8988T (cell line): ENCODE measurements at regions not wholly inside any gene's neighbourhood (a gene's known extent, or its start where the extent isn't known, plus 50 kb on each side); places are given as distances from the start of the nearest gene placed in this dataset.

Experiments used
- DNase-seq: peaks from one replicate; pipeline ENCODE4 v3.0.0; 2011

DNA sequence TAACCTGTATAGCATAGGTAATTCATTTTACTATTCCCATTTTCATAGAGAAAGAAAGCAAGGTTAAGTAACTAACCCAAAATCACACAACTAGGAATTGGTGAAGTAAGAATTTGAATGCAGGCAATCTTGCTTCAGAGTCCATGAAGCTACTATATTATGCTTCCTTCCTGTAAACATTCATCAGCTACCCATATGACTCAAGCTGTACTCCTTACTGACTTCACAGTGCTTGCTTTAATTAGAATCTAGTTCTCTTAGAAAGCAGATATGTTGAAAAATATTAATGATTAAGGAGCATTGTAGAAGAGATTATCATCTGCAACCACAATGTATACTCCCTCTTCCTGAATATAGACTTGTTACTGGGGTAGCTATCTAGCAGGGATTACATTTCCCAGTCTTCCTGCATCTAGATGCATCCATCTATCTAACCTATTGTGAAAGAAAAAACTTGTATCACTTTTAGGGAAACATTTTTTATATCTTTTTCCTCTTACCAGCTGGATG is 961.6 kb upstream of the CHAC2 start:
- no peak for DNase-seq

DNA sequence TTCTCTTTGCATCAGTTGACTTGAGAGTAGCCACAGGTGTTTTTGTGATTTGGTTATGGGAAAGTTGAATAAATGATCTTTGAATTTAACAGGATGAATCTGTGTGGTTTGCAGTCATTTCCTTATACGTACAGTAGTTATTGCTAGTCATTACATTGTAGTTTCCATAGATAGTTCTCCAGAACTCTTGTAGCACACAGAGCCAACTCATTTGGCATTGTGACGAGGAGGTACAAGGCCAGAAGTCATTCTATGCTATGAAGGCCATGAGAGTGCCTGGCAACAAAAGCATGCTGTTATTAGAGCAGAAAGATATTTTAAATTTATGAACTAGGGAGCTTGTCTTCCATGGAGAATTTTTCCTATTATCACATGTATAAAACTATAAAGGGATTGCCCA is 973.0 kb upstream of the CHAC2 start:
- DNase-seq: no peak

DNA sequence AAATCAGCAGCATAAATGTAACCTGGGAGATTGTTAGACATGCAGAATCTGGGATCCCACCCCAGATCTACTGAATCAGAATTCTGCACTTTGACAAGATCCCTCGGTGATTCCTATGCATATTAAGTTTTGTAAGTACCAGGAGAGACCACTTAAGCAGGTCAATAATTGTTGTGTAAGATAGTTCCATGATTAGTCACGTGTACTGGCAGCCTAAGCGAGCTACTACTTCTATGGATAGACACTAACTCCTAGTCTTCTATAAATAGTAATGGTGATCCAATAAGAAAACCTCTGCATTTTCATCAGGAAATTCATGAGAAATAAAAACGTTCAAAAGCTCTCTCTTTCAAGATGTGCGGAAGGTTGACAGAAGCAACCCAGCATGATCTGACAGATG is 988.2 kb upstream of the CHAC2 start:
- no peak for DNase-seq

DNA sequence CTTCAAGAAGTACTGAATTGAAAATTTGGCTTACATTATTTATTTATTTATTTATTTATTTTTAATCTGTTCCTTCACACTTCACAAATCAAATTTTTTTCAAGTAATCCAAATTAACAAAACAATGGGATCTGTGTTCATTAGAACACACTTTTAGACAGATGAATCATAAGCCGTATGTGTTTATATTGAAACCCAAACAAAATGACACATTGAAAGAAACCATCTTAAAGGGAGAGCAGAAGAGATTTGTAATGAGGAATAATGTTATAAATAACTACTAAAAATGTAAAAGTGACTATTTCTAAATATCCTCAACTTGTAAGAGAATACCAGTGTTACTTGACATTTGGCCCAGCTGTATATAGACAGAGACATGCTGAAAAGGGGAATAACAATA is 991.0 kb upstream of the CHAC2 start:
- no peak for DNase-seq

DNA sequence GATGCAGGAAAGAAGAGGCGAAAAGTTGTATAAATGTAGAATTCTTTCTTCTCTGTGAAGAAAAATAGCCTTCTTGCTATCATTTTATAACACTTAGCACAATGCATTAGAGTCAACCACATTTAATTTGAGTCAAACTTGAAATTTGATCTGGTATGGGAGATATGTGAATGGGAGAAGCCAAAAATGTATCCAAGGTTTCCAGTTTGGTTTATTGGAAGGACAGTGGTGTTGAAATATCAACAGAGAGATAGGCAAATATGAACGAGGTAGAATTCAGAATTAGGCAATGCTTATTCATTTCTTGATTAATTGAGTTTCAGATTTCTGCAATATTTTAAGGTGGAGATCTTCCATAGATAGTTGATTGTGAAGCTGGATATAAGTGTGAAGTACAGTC is 991.9 kb upstream of the CHAC2 start:
- DNase-seq: no peak

DNA sequence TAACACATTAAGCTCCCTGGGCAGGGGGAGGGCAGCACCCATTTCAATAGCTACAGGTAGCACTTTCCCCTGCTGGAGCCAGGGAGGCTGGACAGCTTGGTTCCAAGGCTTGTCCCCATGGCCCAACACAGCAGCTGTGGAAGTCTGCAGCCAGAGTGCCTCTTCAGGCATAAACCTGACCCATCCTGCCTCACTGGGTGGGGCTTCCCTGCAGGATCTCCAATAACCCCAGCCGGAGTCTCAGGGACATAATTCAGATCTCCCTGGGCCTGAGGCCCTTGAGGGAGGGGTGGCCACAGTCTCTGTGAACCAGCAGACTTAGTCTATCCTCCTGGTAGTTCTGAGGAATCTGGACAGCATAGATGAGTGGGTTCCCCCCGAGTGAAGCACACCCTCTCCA is 1001.9 kb upstream of the CHAC2 start:
- DNase-seq: no peak

DNA sequence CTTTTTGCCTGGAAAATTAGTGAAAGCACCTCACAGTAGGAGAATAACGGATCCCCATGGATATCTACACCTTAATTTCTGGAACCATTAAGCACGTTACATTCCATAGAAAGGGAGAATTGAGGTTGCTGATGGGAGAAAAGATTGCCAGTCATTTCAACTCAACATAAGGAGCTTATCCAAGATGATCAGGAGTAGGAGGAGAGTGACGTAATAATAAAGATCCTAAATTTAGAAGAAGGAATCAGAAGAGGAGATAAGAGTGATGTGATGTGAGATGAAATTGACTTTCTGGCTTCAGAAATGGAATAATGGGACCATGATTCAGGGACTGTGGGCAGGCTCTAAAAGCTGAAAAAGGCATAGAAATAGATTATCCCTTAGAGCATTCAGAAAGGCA is 1017.8 kb upstream of the CHAC2 start:
- no peak for DNase-seq

DNA sequence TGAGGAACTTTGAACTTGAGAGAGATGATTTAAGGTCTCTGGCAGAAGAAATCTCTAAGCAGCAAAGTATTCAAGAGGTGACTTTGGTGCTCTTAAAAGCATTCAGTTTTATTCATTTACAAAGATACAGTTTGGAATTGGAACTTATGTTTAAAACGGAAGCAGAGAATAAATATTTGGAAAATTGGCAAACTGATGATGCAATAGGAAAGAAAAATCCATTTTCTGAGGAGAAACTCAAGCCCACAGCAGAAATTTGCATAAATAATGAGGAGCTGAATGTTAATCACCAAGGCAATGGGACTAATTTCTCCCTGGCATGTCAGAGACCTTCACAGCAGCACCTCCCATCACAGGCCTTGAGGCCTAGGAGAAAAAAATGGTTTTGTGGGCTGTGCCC is 1022.5 kb upstream of the CHAC2 start:
- no peak for DNase-seq

DNA sequence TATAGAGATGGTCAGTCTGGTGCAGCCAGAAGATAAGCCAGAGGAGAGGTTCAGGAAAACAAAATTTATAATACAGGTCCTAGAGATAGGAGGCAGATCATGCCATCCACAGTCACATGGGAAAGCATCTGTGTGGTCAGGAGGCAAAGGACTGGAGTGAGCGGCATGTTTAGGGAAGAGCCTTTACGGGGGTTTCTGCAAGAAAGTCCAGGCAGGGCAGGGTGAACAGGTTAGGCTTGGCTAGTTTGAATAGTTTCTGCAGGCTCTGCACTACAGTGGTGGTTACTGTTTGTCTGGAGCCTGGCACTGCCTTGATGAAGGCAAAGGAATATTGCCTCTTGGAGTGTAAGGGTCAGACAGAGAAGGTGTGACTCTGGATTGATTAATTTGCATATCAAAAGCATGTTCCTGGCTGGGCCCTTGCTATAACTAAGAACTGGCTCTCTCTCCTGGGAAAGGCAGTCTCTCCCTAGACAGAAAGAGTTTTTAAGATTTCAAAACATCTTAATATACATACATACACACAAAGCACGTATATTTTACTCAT is 1034.7 kb upstream of the CHAC2 start:
- DNase-seq: no peak

DNA sequence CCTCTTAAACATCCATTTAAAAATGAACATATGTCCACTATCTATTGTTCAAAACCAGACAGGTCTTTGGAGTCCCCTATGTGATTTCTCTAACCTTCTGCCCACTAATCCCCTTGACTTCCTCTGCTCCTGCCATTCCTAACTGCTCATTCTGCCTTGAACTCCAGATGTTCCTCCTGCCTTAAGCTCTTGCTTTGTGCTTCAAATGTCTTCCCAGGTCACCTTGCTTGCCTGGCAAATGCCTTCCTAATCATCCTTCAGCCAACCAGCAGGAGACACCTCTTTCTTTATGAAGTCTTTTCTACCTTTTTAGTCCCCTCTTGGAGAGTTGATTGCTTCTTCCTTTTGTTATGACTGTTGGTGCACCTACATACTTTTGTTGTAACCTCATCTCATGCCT is 1043.0 kb upstream of the CHAC2 start:
- DNase-seq: no peak

DNA sequence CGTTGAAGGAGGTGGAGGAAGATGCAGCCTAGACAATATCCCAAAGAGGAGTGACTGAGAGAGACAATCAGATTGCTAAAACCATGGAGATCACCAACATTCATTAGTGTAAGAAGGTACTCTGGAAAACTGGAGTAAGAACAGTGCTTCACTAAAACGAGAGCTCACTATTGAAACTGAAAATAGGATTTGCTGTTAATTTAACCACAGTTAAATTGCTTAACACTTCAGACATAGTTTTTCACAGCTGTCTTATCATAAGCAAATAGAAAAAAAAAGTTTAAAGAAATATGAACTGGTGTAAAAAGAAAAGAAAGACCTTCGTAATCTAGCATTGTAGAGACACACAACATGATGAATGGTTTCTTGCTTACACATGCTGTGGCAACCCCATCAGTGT is 1049.8 kb upstream of the CHAC2 start:
- no peak for DNase-seq

DNA sequence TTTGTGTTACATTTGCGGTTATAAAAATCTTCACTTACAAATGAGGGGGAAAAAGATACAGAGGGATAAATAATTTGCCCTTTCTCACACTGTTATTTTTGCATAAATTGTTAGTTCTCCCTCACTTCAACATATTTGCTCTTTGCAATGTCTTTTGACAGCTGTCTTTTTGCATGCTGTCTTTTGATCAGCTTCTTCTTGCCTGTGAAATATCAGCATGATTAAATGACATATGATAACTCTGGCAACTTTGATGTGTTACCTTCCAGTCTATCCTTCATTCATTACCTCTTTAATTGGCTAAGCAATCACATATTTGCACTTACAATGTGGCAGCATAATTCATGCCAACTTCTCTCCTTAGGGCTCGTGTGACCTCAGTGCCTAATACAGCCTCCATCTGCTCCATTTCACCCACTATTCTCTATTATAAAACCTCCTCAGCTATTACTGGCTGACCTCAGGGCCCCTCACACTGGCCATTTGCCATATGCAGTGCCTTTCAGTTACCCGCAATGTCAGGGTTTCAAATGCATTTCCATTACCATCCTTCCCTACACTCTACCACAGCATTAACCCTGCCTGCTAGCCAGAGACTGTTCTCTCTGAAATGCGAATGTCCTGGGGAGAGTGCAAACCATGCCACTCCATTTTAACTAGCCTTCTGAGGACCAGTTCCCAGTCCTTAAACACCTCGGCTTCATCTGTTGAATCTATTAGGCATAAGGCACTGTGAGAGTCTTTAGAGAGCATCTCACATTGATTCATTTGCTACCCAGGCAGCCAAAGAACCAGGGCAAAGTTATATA is 1056.6 kb upstream of the CHAC2 start:
- no peak for DNase-seq

DNA sequence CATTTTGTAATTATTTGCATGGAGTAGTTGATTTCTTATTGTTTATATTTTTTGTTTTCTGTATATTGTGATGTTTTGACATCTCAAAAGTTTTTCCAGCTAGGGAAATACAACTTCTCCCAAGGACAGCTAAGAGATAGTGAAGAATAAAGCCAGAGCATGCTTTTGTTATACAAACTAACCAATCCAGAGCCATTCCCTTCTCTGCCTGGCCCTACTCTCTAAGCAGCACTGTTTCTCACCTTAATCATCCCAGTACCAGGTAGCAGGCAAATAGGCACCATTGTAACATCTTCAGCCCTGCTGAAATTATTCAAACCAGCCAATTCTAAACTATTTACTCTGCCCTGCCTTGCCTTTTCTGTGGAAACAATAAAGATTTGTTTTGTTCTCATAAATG is 1063.4 kb upstream of the CHAC2 start:
- DNase-seq: no peak

DNA sequence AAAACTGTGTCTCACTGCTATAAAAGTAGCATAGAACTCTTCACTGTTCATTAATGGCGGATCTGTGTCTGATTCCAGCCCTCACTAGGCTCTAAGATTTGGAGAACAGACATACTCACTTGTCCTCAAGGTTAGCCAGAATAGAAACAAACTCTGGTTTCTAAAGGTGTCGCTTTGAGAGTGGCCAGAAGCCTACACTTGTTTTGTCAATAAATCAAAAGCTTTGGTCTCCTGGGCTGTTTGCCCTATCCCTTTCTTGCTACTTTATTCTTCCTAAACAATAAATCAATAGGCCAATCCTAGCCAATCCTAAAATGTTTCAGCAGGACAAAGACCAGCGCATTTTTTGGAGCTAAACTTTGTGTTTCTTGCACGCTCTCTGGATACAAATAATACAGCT is 1064.6 kb upstream of the CHAC2 start:
- no peak for DNase-seq

DNA sequence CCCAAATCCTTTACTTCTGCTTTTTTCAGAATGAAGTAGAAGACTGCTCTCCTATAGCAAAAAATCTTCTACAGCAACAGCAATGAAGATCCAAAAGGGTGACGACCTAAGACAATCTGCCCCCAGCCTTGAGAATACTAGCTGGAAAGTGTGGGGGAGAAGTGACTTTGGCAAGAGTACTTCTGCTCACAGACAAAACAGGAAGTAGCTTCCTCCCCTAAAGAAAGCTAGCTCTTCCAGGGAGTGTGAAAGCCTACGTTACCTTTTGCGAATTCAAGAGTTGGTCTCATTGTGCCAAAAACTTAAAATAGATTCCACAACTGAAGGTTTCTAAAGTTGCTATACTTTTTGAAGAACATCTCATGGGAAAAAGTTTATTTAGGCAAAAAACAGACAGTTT is 1069.2 kb upstream of the CHAC2 start:
- no peak for DNase-seq

DNA sequence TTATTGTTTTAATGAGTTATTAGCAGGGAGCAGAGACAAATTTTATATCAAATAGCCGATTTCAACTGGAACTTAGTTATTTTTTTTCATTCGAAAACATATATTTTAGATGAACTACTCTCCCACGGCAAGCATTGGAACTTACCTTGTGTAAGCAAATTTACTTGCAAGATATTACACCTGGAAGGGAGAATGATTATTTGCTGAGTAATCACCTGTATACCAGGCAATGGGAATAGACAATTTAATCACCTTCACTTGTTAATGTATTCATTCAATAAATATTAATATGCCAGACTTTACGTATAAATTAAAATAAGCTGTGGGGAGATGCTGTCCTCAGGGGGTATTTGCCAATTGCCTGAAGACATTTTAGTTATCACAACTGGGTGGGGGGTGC is 1069.9 kb upstream of the CHAC2 start:
- no peak for DNase-seq

DNA sequence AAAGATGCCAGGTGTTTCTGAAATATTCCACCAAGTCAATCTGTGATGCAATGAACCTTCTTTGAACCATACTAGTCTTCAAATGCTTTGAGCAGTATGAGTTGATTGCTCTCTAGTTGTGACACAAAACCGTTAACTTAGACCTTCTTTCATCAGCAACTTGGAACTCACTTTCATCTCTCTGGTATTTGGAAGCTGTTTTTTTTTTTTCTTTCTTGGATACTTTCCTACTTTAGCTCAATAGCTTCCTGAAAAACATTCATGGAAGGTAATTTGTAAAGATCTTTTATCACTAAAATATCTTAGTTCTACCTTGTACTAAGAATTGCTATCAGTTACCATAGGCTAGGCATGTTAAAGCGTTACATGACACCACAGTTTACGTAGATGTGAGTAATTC is 1071.9 kb upstream of the CHAC2 start:
- no peak for DNase-seq

DNA sequence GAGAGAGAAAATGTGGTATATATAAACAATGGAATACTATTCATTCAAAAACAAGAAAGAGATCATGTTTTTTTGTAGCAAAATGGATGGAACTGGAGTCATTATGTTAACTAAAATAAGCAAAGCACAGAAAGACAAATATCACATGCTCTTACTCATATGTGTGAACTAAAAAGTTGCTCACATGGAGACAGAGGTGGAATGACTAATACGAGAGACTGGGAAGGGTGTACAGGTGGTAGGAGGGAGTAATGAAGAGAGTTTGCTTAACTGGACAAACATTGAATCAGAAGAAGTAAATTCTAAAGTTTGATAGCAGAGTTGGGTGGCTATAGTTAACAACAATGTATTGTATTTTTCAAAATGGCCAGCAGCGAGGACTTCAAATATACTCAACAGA is 1080.7 kb upstream of the CHAC2 start:
- no peak for DNase-seq

DNA sequence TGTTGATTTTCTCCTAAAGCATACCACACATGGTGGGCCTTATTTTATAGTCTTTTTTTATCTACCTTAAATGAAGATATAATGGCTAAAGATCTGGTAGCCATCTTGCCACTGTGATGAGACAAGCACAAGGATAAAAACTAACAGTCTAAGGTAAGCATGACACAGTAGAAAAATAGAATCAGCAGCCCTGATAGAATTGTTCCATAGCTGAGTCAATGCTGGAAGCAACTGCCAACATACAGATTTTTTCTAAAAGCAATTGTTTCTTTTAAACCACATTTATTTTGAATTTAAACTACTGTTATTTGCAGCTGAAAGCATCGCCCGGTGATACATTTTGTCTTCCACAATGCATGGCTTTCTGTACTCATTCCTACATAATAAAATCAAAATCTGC is 1091.5 kb upstream of the CHAC2 start:
- no peak for DNase-seq

DNA sequence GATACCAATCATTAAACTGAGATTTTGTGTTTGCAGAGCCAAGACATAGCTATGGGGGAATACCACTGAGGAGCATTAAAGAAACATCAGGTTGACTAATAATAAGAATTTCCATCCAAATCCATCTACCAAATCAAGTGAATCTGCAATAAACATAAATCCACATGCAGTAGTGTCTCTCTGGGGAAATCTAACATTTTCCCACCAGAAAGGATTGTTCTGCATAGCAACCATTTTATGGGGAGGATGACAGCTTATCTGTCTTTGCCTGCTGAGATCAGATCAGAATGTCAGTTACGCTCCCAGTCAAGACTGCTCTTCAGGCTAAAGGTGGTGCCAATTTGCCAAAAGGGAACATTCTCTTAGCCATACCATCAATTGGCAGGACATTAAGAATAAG is 1098.9 kb upstream of the CHAC2 start:
- DNase-seq: no peak

DNA sequence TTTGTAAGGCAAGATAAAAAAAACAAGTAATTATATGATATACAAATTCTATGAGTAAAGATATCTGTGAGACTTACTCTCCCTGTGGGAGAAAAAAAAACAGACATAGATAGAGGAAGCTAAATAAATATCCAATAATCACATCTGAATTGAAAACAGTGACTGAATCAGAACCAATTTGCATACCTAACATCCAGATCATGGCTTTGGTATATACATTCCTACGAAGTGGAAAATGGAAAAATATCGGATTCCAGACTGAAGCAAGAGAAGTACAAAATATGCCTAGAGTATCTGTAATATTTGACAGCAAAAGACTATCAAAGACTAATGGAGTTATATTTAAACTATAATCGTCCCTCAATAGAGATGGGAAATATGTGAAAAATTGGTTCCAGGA is 1108.1 kb upstream of the CHAC2 start:
- no peak for DNase-seq

DNA sequence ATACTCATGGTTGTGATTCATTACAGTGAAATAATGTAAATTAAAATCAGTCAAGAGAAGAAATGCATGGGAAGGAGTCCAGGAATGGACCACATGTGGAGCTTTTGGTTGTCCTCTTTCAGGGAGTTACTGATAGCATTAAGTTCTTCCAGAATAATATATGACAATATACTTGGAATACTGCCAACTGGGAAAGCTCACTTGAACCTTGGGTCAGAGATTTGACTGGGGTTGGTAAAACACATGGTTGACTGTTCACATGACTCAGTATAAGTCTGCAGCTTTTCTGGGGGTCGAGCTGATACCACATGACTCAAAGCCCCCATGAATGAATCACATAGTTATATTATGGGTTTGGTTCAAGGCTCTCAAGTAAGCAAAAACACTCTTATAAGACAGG is 1109.0 kb upstream of the CHAC2 start:
- no peak for DNase-seq

DNA sequence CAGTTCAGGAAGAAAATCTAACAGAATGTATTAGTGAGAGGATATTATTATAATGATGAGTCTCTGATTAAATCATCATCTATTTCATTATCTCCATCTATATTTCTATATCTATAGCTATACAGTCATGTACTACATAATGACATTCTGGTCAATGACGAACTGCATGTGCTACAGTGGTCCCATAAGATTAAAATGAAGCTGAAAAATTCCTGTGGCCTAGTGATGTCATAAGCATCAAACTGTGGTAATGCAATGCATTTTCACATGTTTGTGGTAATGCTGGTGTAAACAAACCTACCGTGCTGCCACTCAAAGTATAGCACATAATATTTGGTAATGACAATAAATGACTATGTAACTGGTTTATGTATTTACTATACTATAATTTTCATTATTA is 1127.9 kb upstream of the CHAC2 start:
- no peak for DNase-seq

DNA sequence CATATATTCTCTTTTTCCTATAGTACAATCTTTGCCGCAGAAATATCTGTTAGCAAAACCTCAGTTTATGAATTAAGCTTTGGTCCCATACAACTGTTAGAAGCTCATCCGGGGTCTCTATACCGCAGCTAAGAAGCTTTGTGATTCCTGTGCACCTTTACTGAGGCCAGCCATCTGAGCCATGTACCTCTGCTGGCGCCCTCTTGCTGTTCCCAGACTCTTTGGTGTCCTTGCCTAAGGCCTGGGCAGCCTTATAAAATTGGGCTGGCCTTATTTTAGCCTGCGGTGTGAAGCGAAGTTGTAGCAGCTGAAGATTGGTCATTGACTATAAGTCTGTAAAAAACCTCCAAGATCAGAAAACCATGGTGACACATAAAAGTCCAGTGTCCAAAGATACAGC is 1135.1 kb upstream of the CHAC2 start:
- no peak for DNase-seq

DNA sequence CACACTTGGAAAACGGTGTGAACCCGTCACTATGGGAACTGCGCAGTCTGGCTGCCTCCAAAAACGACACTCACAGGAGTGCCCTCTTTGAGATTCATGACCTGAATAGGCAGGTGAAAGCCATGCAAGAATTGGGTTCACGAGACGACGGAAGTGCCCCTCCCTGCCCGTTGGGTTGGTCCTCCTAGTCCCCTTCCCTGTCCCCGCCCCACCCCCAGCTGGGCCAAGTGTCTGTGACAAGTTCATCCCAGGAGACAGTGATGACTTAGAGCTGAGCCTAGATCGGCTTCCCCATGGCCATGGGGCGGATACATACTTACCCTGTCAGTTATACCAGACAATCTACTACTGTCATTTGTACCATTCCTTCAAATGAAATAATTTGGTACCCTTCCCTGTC is 1137.7 kb upstream of the CHAC2 start:
- DNase-seq: no peak
